Neuronal stem cell (in vitro differentiated cells): ENCODE measurements at regions not wholly inside any gene's neighbourhood (a gene's known extent, or its start where the extent isn't known, plus 50 kb on each side); places are given as distances from the start of the nearest gene placed in this dataset.

Experiments used
- DNase-seq: peaks from one replicate; pipeline ENCODE4 v3.0.0-alpha.2; 2013; ENCODE audit warnings: low spot score
- H2AFZ ChIP-seq: one replicate; pipeline ENCODE4 v1.6.1; 2013; ENCODE audit warnings: mild to moderate bottlenecking, low read length, inconsistent platforms
- H2AK5ac ChIP-seq: 2 replicates; pipeline ENCODE4 v1.6.1; 2013; ENCODE audit warnings: low read depth, mild to moderate bottlenecking, inconsistent platforms, low read length, moderate library complexity, mixed read lengths
- H2BK120ac ChIP-seq: 2 replicates; pipeline ENCODE4 v1.6.1; 2013; ENCODE audit warnings: low read depth, mild to moderate bottlenecking, inconsistent platforms, low read length, moderate library complexity, mixed read lengths
- H2BK12ac ChIP-seq: one replicate; pipeline ENCODE4 v1.6.1; 2013; ENCODE audit warnings: low read length, inconsistent platforms
- H2BK15ac ChIP-seq: 2 replicates; pipeline ENCODE4 v1.6.1; 2013; ENCODE audit warnings: mild to moderate bottlenecking, low read length, inconsistent platforms, mixed read lengths
- H2BK5ac ChIP-seq: one replicate; pipeline ENCODE4 v1.6.1; 2013; ENCODE audit warnings: inconsistent platforms, mild to moderate bottlenecking, low read length, moderate library complexity
- H3K14ac ChIP-seq: one replicate; pipeline ENCODE4 v1.6.1; 2013; ENCODE audit warnings: low read length, inconsistent platforms
- H3K18ac ChIP-seq: 2 replicates; pipeline ENCODE4 v1.6.1; 2013; ENCODE audit warnings: low read length, inconsistent platforms
- H3K23ac ChIP-seq: 2 replicates; pipeline ENCODE4 v1.6.1; 2013; ENCODE audit warnings: low read depth, mild to moderate bottlenecking, mixed read lengths, low read length, inconsistent platforms; ENCODE audit not compliant: poor library complexity
- H3K27ac ChIP-seq: replicated peaks from 3 replicates; pipeline ENCODE4 v1.5.1; 2013; ENCODE audit warnings: low read length, inconsistent platforms
- H3K27me3 ChIP-seq, 3 experiments: 2 replicates each; pipeline ENCODE4 v1.6.1; 2013; ENCODE audit warnings: low read length in 3 of 3, mild to moderate bottlenecking in 2 of 3, inconsistent platforms in 1 of 3, low read depth in 1 of 3, mixed read lengths in 1 of 3, moderate library complexity in 1 of 3; ENCODE audit not compliant: control insufficient read depth in 3 of 3, insufficient read depth in 3 of 3
- H3K36me3 ChIP-seq, 2 donors: replicated peaks in 1 of 2; 2 replicates each; pipeline ENCODE4 v1.6.1; 2013; ENCODE audit warnings: low read length in 2 of 2; ENCODE audit not compliant: control insufficient read depth in 2 of 2, insufficient read depth in 2 of 2
- H3K4ac ChIP-seq: 2 replicates; pipeline ENCODE4 v1.6.1; 2013; ENCODE audit warnings: inconsistent platforms, mild to moderate bottlenecking, low read length, moderate library complexity
- H3K4me1 ChIP-seq, 2 donors: 1 replicate in 1 of 2; 2 replicates in 1 of 2; pipeline ENCODE4 v1.6.1; 2013; ENCODE audit warnings: low read length in 2 of 2, low read depth in 1 of 2; ENCODE audit not compliant: control insufficient read depth in 2 of 2, insufficient read depth in 1 of 2
- H3K4me2 ChIP-seq: one replicate; pipeline ENCODE4 v1.6.1; 2013; ENCODE audit warnings: mild to moderate bottlenecking, low read length, inconsistent platforms; ENCODE audit not compliant: insufficient read depth, poor library complexity, severe bottlenecking
- H3K4me3 ChIP-seq, 2 donors: 2 replicates each; pipeline ENCODE4 v1.5.1; 2013; ENCODE audit warnings: low read length in 2 of 2, mild to moderate bottlenecking in 2 of 2, inconsistent platforms in 1 of 2, moderate library complexity in 1 of 2
- H3K79me1 ChIP-seq: one replicate; pipeline ENCODE4 v1.6.1; 2013; ENCODE audit warnings: low read depth, mild to moderate bottlenecking, inconsistent platforms, low read length, moderate library complexity
- H3K9ac ChIP-seq: one replicate; pipeline ENCODE4 v1.6.1; 2013; ENCODE audit warnings: mild to moderate bottlenecking, low read depth, low read length, inconsistent platforms; ENCODE audit not compliant: poor library complexity
- H3K9me3 ChIP-seq, 2 donors: replicated peaks in 1 of 2; 2 replicates each; pipeline versions ENCODE3 to v1.6.1; 2013; ENCODE audit warnings: low read length in 2 of 2, mild to moderate bottlenecking in 2 of 2, inconsistent platforms in 1 of 2, low read depth in 1 of 2, mixed read lengths in 1 of 2, moderate library complexity in 1 of 2; ENCODE audit not compliant: control insufficient read depth in 2 of 2, insufficient read depth in 1 of 2
- H4K8ac ChIP-seq: one replicate; pipeline ENCODE4 v1.6.1; 2013; ENCODE audit warnings: low read depth, mild to moderate bottlenecking, inconsistent platforms, low read length, moderate library complexity
- H4K91ac ChIP-seq: one replicate; pipeline ENCODE4 v1.6.1; 2013; ENCODE audit warnings: low read length, low read depth, mild to moderate bottlenecking, inconsistent platforms; ENCODE audit not compliant: poor library complexity
- WGBS, 2 donors: extraction: QIAGEN DNeasy Blood & Tissue Kit; methylation state at CpG; one replicate each; pipeline ENCODE4 v1.1.7; 2013; ENCODE audit warnings: missing lambda C conversion rate in 2 of 2, mixed read lengths in 1 of 2; ENCODE audit not compliant: insufficient read length in 2 of 2, insufficient replicate concordance in 1 of 2; ENCODE audit errors: extremely low coverage in 2 of 2; 5-methylcytosine and 5-hydroxymethylcytosine counted together

DNA sequence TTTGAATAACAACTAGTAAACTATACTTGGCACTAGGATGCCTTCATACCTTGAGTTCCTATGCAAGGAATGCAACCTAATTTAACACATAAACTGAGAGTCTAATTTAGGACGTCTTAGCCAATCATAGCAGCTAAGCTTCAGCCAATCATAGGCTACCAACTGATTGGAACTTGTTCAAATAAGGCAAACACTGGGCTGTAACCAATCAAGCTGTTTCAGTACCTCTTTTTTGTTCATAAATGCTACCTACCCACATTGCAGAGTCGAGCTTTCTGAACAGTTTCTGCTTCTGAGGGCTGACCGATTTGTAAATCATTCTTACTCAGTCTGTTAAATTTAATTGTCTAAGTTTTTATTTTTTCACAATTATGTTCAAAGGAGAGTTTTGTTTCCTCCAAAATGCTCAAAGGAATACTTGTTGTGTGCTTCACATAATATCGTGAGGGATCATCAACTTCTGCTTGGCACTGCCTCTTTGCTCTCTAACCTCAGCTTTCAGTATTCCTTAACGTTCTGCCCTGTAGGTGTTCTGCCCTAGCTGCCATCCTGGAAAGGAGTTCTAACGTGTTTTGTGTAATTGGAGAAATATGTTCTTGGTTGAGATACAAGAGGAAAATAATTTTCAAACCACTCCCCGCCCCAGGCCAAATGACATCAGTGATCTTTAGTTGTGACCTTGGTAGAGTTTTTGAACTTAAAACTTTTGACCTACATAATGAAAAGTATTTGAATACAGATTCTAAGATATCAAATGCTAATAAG, 380.4 kb upstream of the MIS18BP1 start:
- Histone ChIP-seq H3K23ac (no peak overlapping the region), H3K4me3 (no peak overlapping the region), H3K36me3 (no peaks in the 10 kb centered on the region), H3K4me2 (no peak overlapping the region), H3K4ac (no peak overlapping the region), H3K18ac (no peak overlapping the region), H3K9ac (no peak overlapping the region), H3K27me3 (no peaks in the 10 kb centered on the region), H3K4me1 (no peaks in the 10 kb centered on the region), H2BK15ac (no peak overlapping the region), H3K9me3 (no peaks in the 10 kb centered on the region), H4K8ac (no peak overlapping the region), H4K91ac (no peak overlapping the region), H3K27ac (no peak overlapping the region), H2BK120ac (no peak overlapping the region), H3K79me1 (no peaks in the 10 kb centered on the region), H2BK12ac (no peak overlapping the region), H2BK5ac (no peak overlapping the region), H3K14ac (no peak overlapping the region), H2AFZ (no peak overlapping the region), H2AK5ac (no peak overlapping the region)
- DNase-seq: no peak
- WGBS, 2 donors: no CpG with 5 or more reads among the region's 7 CpGs

DNA sequence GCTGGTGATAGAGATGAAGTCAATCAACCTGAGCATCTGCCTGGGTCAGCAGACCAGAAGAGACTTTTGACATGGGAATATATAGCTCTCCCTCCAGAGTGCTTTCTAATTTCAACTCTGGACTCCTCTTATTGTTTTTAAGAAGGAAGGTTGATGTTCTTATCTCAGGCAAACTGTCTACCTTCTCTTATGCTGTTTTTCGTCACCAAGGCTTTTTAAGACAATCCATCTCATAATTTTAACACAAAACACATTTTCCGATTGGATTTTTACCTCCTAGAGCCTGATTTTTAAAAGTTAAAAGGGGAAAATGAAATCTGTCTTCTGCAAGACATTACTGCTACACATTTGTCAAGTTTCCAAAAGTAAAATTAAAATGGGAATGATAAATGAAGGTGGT, 368.7 kb upstream of the MIS18BP1 start:
- no peak overlapping the region for H2AK5ac ChIP-seq
- no peak overlapping the region for H3K4ac ChIP-seq
- no peaks in the 10 kb centered on the region for H3K4me1 ChIP-seq
- no peak overlapping the region for H2BK15ac ChIP-seq
- H2BK120ac ChIP-seq: no peak overlapping the region
- H4K8ac ChIP-seq: no peak overlapping the region
- no peaks in the 10 kb centered on the region for H3K79me1 ChIP-seq
- no peak overlapping the region for H3K4me2 ChIP-seq
- no CpG with 5 or more reads among the region's 2 CpGs for WGBS, 2 donors
- H3K9ac ChIP-seq: no peak overlapping the region
- H3K27me3 ChIP-seq: no peaks in the 10 kb centered on the region
- no peak for DNase-seq
- no peak overlapping the region for H3K4me3 ChIP-seq
- H3K14ac ChIP-seq: no peak overlapping the region
- H3K36me3 ChIP-seq: no peaks in the 10 kb centered on the region
- H2BK12ac ChIP-seq: no peak overlapping the region
- H3K18ac ChIP-seq: no peak overlapping the region
- H2BK5ac ChIP-seq: no peak overlapping the region
- no peaks in the 10 kb centered on the region for H3K9me3 ChIP-seq
- H4K91ac ChIP-seq: no peak overlapping the region
- no peak overlapping the region for H3K27ac ChIP-seq
- no peak overlapping the region for H2AFZ ChIP-seq
- no peak overlapping the region for H3K23ac ChIP-seq

DNA sequence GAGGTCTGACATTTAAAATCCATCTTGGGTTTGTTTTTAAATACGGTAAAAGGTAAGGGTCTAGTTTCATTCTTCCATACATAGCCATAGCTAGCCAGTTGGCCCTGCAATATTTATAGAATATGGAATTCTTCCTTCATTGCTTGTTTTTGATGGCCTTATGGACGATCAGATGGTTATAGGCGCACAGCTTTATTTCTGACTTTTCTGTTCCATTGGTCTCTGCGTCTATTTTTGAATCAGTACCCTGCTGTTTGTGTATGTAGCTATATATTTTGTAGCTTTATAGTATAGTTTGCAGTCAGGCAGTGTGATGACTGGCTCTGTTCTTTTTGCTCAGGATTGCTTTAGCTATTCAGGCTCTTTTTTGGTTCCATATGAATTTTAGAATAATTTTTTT, 366.8 kb upstream of the MIS18BP1 start:
- Histone ChIP-seq H3K4me2 (no peak overlapping the region), H2AK5ac (no peak overlapping the region), H2BK12ac (no peak overlapping the region), H3K4ac (no peak overlapping the region), H3K18ac (no peak overlapping the region), H3K79me1 (no peaks in the 10 kb centered on the region), H3K14ac (no peak overlapping the region), H2BK120ac (no peak overlapping the region), H3K27ac (no peak overlapping the region), H4K91ac (no peak overlapping the region), H2BK15ac (no peak overlapping the region), H3K9ac (no peak overlapping the region), H3K4me3 (no peak overlapping the region), H4K8ac (no peak overlapping the region), H2AFZ (no peak overlapping the region), H3K9me3 (no peaks in the 10 kb centered on the region), H3K4me1 (no peaks in the 10 kb centered on the region), H2BK5ac (no peak overlapping the region), H3K36me3 (no peaks in the 10 kb centered on the region), H3K23ac (no peak overlapping the region), H3K27me3 (no peaks in the 10 kb centered on the region)
- no CpG with 5 or more reads among the region's 4 CpGs for WGBS, 2 donors
- no peak for DNase-seq

DNA sequence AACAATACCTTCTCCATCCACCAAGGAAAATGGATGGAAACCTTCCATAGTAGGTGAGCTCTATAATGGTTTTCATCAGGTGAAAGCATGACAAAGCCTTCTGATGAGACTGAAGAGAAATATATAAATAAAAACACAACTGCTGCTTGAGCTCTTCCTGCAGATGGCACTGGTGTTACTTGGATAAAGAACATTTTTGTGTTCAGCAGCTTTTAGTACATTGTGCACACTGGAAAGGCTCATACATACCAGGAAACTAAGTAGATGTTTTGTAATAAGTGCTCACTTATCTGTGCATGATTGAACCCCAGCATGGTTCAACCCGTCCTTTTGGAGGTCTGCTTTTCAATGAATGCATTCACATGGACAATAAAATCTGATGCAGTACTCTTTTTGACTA, 357.3 kb upstream of the MIS18BP1 start:
- H3K23ac ChIP-seq: no peak overlapping the region
- no peak overlapping the region for H3K4me3 ChIP-seq
- no peak overlapping the region for H2BK12ac ChIP-seq
- no CpG with 5 or more reads among the region's 1 CpG for WGBS, 2 donors
- no peaks in the 10 kb centered on the region for H3K4me1 ChIP-seq
- H3K9ac ChIP-seq: no peak overlapping the region
- H2AFZ ChIP-seq: no peak overlapping the region
- H3K9me3 ChIP-seq: no peaks in the 10 kb centered on the region
- no peak overlapping the region for H3K27ac ChIP-seq
- H3K18ac ChIP-seq: no peak overlapping the region
- H3K4ac ChIP-seq: no peak overlapping the region
- no peak overlapping the region for H3K14ac ChIP-seq
- no peaks in the 10 kb centered on the region for H3K79me1 ChIP-seq
- no peak overlapping the region for H4K8ac ChIP-seq
- no peak overlapping the region for H4K91ac ChIP-seq
- no peaks in the 10 kb centered on the region for H3K36me3 ChIP-seq
- H3K27me3 ChIP-seq: no peaks in the 10 kb centered on the region
- H2AK5ac ChIP-seq: no peak overlapping the region
- H2BK120ac ChIP-seq: no peak overlapping the region
- no peak overlapping the region for H3K4me2 ChIP-seq
- H2BK15ac ChIP-seq: no peak overlapping the region
- DNase-seq: peak; percentile 17
- no peak overlapping the region for H2BK5ac ChIP-seq
